OCI-LY7 (cell line): ENCODE measurements at regions not wholly inside any gene's neighbourhood (a gene's known extent, or its start where the extent isn't known, plus 50 kb on each side); places are given as distances from the start of the nearest gene placed in this dataset.

ENCODE experiments used
- CTCF ChIP-seq: fragments of 200-600 bp; sonication (generic); conservative IDR thresholded peaks from 2 replicates; pipeline ENCODE4 v1.5.1; 2014; ENCODE audit warnings: mild to moderate bottlenecking, antibody characterized with exemption, low read length, moderate library complexity, mixed read lengths
- EZH2phosphoT487 ChIP-seq: fragments of 200-600 bp; sonication (generic); IDR thresholded peaks from 2 replicates; pipeline ENCODE4 v1.6.1; 2018; ENCODE audit warnings: low read depth, borderline replicate concordance, mild to moderate bottlenecking, mixed run types, antibody characterized with exemption, low read length, moderate library complexity, mixed read lengths

GRCh38 chr17:33469421-33469820, 176.3 kb upstream of the ASIC2 start:
- TF ChIP-seq EZH2phosphoT487 (no peak), CTCF (no peak)
